HG03378 (cell line): ENCODE measurements at regions not wholly inside any gene's neighbourhood (a gene's known extent, or its start where the extent isn't known, plus 50 kb on each side); places are given as distances from the start of the nearest gene placed in this dataset.
"Not testable (repeated sequence)": the region's sequence is repeated elsewhere in the genome, so short reads cannot be mapped to it uniquely, and the experiment has no call there.

Experiments
- ATAC-seq: cut with Tn5 transposase; IDR thresholded peaks from one replicate; pipeline ENCODE4 v1.9.1; 2021; ENCODE audit warnings: mild to moderate bottlenecking, moderate library complexity; ENCODE audit not compliant: unreplicated experiment

- no peak for ATAC-seq
These were observed 1181.6 kb downstream of the RAPGEF2 start for GRCh38 chr4:160284516-160284915.

GRCh38 chr4:160286051-160286450 lies 1183.2 kb downstream of the RAPGEF2 start:
- no peak for ATAC-seq

- no peak for ATAC-seq
These were observed 1193.6 kb downstream of the RAPGEF2 start for GRCh38 chr4:160296476-160296875.

GRCh38 chr4:160299177-160299576 lies 1196.3 kb downstream of the RAPGEF2 start:
- no peak for ATAC-seq

DNA sequence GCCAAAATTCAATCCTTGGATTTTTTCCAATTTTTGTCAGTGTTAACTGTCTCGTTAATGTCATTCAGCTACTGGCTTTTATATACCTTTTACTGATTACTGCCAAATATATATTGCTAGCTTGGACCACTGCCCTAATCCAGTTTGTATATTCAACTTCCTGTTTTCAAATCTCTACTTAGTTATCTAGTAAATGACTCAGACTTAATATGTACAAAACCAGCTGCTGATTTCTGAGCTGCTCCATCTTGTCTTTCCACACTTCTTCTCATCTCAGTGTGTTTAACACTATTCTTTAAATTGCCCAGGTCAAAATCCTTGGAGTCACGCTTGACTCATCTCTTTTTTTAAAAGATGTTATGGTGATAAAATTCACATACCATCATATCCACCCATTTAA lies 1196.7 kb downstream of the RAPGEF2 start:
- ATAC-seq: no peak

GRCh38 chr4:160316036-160316435 lies 1213.2 kb downstream of the RAPGEF2 start:
- no peak for ATAC-seq

GRCh38 chr4:160318567-160319220 lies 1215.8 kb downstream of the RAPGEF2 start:
- ATAC-seq: no peak

GRCh38 chr4:160319221-160319867 lies 1216.5 kb downstream of the RAPGEF2 start:
- no peak for ATAC-seq

- ATAC-seq: no peak
These were observed 1217.0 kb downstream of the RAPGEF2 start for GRCh38 chr4:160319868-160320260.

GRCh38 chr4:160326110-160326509 lies 1223.2 kb downstream of the RAPGEF2 start:
- no peak for ATAC-seq

- ATAC-seq: no peak
These were observed 1244.3 kb downstream of the RAPGEF2 start for GRCh38 chr4:160347197-160347596.

GRCh38 chr4:160350944-160351343 lies 1248.1 kb downstream of the RAPGEF2 start:
- no peak for ATAC-seq

GRCh38 chr4:160352637-160353036 lies 1249.8 kb downstream of the RAPGEF2 start:
- no peak for ATAC-seq

- no peak for ATAC-seq
These were observed 1250.7 kb downstream of the RAPGEF2 start for GRCh38 chr4:160353548-160353947.

- ATAC-seq: no peak
These were observed 1259.6 kb downstream of the RAPGEF2 start for GRCh38 chr4:160362478-160362877.

DNA sequence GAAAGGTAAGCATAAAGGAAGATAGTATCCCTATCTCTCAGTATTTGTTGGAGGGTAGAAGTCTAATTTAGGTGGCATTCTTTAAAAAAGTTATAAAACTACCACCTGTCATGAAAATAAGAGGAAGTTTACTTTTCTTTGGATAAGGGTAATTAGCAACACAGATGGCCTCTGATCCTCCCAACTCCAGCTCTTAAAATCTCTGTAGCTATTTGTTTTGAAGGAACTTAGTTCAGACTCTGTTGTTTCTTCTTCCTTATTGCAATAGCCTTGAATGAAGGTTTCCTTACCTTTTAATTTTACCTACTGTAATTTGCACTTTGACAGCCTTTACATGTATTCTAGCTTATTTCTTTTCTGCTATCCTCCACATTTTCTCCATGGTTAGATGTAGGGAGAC lies 1261.3 kb downstream of the RAPGEF2 start:
- ATAC-seq: no peak

- ATAC-seq: not testable (repeated sequence)
These were observed 1261.8 kb downstream of the RAPGEF2 start for GRCh38 chr4:160364665-160365064.

DNA sequence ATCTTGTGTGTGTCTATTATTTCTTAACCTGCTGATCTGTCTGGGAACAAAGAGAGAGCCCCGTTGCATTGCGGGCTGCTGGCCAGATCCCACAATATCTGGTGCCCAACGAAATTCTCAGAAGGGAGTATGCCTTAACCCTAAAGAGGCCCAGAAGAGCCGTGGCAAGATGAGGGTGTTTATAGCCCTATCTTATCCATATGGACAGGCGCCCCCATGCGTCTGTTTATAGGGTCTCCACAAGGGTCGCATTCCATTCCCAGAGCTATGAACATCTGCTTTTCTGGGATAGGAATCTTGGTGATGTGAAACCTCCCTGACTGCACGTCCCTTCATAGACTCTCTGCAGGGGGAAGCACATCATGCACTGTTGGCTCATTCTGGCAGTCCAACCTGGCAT lies 1262.5 kb downstream of the RAPGEF2 start:
- ATAC-seq: not testable (repeated sequence)

DNA sequence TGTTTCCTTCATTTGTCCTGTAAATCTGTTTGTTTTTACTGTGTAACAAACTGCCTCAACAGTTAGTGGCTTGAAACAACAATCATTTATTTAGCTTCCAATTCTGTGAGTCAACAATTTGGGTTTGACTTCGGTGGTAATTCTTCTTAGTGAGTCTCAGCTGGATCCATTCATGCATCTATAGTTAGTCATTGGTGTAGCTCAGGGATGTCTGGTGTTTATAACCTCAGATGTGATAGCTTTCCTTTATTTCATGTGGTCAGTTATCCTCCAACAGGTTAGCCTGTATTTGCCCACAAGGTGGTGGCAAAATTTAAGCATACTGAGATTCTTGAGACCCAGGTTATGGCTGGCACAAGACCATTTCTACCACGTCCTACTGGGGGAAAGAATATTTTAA lies 1267.2 kb downstream of the RAPGEF2 start:
- no peak for ATAC-seq

GRCh38 chr4:160371446-160371845 lies 1268.6 kb downstream of the RAPGEF2 start:
- ATAC-seq: no peak

GRCh38 chr4:160372390-160372789 lies 1269.5 kb downstream of the RAPGEF2 start:
- no peak for ATAC-seq

DNA sequence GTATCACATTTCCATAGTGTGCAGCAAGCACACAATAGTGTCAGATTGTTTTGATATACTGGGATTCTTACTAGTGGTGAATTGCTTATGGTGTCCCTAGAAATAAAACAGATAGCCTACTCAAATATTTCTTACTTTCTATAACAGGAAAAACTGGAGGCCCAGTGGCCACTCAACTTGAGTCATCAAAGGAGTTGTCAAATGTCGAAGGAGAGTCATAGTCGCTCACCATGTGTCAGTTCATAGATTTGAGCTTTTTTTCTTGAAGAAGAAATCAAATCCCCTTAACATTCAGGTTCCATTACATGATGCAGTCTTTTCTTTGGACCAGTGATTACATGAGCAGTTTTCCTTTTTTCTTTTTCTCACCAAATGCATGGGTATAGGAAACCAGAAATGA lies 1271.0 kb downstream of the RAPGEF2 start:
- no peak for ATAC-seq
